OCI-LY1 (cell line): ENCODE measurements at regions not wholly inside any gene's neighbourhood (a gene's known extent, or its start where the extent isn't known, plus 50 kb on each side); places are given as distances from the start of the nearest gene placed in this dataset.

Experiments used
- EZH2 ChIP-seq: fragments of 200-600 bp; sonication (generic), shearing (Covaris generic); IDR thresholded peaks from 2 replicates; pipeline ENCODE4 v1.8.0; 2017; ENCODE audit warnings: borderline replicate concordance, mixed run types, mild to moderate bottlenecking, antibody characterized with exemption, low read length, moderate library complexity, mixed read lengths
- TF ChIP-seq, protein P1 (sequence below): fragments of 200-600 bp; sonication (generic), shearing (Covaris generic); IDR thresholded peaks from 2 replicates; pipeline ENCODE4 v1.5.1; 2017; ENCODE audit warnings: mild to moderate bottlenecking, antibody characterized with exemption, low read length, moderate library complexity, mixed read lengths

DNA sequence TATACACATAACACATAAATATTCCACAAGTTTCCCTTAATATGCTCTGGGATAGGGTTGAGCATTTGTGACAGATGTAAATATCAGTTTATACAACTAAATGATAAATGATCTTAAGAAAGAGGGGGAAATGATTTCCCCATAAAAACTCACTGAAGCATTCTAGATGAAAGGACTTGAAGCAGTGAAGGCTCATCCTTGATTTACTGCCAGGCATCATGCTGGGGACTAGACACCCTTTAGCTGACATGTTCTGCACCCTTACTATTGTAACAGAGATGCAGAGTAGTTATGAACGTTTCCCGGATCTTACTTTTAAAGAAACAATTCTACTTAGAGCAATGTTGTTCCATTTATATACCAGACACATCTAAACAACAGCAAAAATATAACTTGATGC is 235.8 kb downstream of the PTGER3 start:
- TF ChIP-seq, protein P1, sequence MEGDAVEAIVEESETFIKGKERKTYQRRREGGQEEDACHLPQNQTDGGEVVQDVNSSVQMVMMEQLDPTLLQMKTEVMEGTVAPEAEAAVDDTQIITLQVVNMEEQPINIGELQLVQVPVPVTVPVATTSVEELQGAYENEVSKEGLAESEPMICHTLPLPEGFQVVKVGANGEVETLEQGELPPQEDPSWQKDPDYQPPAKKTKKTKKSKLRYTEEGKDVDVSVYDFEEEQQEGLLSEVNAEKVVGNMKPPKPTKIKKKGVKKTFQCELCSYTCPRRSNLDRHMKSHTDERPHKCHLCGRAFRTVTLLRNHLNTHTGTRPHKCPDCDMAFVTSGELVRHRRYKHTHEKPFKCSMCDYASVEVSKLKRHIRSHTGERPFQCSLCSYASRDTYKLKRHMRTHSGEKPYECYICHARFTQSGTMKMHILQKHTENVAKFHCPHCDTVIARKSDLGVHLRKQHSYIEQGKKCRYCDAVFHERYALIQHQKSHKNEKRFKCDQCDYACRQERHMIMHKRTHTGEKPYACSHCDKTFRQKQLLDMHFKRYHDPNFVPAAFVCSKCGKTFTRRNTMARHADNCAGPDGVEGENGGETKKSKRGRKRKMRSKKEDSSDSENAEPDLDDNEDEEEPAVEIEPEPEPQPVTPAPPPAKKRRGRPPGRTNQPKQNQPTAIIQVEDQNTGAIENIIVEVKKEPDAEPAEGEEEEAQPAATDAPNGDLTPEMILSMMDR: no peak
- no peak for TF ChIP-seq EZH2
